Smooth muscle cell (in vitro differentiated cells): ENCODE measurements at regions not wholly inside any gene's neighbourhood (a gene's known extent, or its start where the extent isn't known, plus 50 kb on each side); places are given as distances from the start of the nearest gene placed in this dataset.

Source experiments
- DNase-seq: peaks from one replicate; lab custom pipeline; 2025; ENCODE audit not compliant: unreplicated experiment; lab: John Stamatoyannopoulos, UW
- H2AFZ ChIP-seq: fragments of 200-600 bp; sonication (generic); 2 replicates; pipeline ENCODE4 v1.6.0; 2016; ENCODE audit warnings: antibody characterized with exemption, low read depth, mild to moderate bottlenecking
- H3F3A ChIP-seq: fragments of 200-600 bp; sonication (generic); 2 replicates; pipeline ENCODE4 v1.6.0; 2017; ENCODE audit warnings: antibody characterized with exemption, low read depth
- H3K27ac ChIP-seq: fragments of 200-600 bp; sonication (generic); 2 replicates; pipeline ENCODE4 v1.5.1; 2016; ENCODE audit warnings: low read depth, mild to moderate bottlenecking
- H3K27me3 ChIP-seq: fragments of 200-600 bp; sonication (generic); 2 replicates; pipeline ENCODE4 v1.6.1; 2016; ENCODE audit warnings: low read depth, mild to moderate bottlenecking
- H3K36me3 ChIP-seq: fragments of 200-600 bp; sonication (generic); 2 replicates; pipeline ENCODE4 v1.5.1; 2016; ENCODE audit warnings: low read depth
- H3K4me1 ChIP-seq: fragments of 200-600 bp; sonication (generic); 2 replicates; pipeline ENCODE4 v1.5.1; 2016; ENCODE audit warnings: low read depth
- H3K4me2 ChIP-seq: fragments of 200-600 bp; sonication (generic); 2 replicates; pipeline ENCODE4 v1.6.0; 2016; ENCODE audit warnings: mild to moderate bottlenecking
- H3K4me3 ChIP-seq: fragments of 200-600 bp; sonication (generic); 2 replicates; pipeline ENCODE4 v1.5.1; 2016; ENCODE audit warnings: mild to moderate bottlenecking
- H3K79me2 ChIP-seq: fragments of 200-600 bp; sonication (generic); 2 replicates; pipeline ENCODE4 v1.6.0; 2016; ENCODE audit warnings: low read depth, mild to moderate bottlenecking
- H3K9ac ChIP-seq: fragments of 200-600 bp; sonication (generic); 2 replicates; pipeline ENCODE4 v1.6.0; 2016; ENCODE audit warnings: low read depth
- H3K9me3 ChIP-seq: fragments of 200-600 bp; sonication (generic); replicated peaks from 2 replicates; pipeline ENCODE4 v1.5.1; 2016; ENCODE audit warnings: low read depth
- H4K20me1 ChIP-seq: fragments of 200-600 bp; sonication (generic); 2 replicates; pipeline ENCODE4 v1.6.0; 2016; ENCODE audit warnings: low read depth
- WGBS: methylation state at CpG from one replicate; pipeline ENCODE4 v1.1.7; 2016; ENCODE audit warnings: low lambda C conversion rate; 5-methylcytosine and 5-hydroxymethylcytosine counted together
- TF ChIP-seq, protein P1 (sequence below): fragments of 200-600 bp; sonication (generic); IDR thresholded peaks from 2 replicates; pipeline ENCODE4 v1.5.1; 2017; ENCODE audit warnings: borderline replicate concordance, mild to moderate bottlenecking, antibody characterized with exemption; ENCODE audit not compliant: insufficient read depth, poor library complexity, severe bottlenecking

GRCh38 chr2:155161314-155161713 lies 462.8 kb downstream of the KCNJ3 start:
- Histone ChIP-seq H3K4me1 (no peaks in the 10 kb centered on the region), H3K36me3 (no peaks in the 10 kb centered on the region), H3F3A (no peaks in the 10 kb centered on the region), H2AFZ (no peak overlapping the region), H3K9ac (no peak overlapping the region), H3K79me2 (no peaks in the 10 kb centered on the region), H4K20me1 (no peaks in the 10 kb centered on the region), H3K9me3 (no peaks in the 10 kb centered on the region), H3K27ac (no peak overlapping the region), H3K4me2 (no peak overlapping the region), H3K27me3 (no peaks in the 10 kb centered on the region), H3K4me3 (no peak overlapping the region)
- DNase-seq, result no peak
- TF ChIP-seq, protein P1, sequence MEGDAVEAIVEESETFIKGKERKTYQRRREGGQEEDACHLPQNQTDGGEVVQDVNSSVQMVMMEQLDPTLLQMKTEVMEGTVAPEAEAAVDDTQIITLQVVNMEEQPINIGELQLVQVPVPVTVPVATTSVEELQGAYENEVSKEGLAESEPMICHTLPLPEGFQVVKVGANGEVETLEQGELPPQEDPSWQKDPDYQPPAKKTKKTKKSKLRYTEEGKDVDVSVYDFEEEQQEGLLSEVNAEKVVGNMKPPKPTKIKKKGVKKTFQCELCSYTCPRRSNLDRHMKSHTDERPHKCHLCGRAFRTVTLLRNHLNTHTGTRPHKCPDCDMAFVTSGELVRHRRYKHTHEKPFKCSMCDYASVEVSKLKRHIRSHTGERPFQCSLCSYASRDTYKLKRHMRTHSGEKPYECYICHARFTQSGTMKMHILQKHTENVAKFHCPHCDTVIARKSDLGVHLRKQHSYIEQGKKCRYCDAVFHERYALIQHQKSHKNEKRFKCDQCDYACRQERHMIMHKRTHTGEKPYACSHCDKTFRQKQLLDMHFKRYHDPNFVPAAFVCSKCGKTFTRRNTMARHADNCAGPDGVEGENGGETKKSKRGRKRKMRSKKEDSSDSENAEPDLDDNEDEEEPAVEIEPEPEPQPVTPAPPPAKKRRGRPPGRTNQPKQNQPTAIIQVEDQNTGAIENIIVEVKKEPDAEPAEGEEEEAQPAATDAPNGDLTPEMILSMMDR, result no peak

DNA sequence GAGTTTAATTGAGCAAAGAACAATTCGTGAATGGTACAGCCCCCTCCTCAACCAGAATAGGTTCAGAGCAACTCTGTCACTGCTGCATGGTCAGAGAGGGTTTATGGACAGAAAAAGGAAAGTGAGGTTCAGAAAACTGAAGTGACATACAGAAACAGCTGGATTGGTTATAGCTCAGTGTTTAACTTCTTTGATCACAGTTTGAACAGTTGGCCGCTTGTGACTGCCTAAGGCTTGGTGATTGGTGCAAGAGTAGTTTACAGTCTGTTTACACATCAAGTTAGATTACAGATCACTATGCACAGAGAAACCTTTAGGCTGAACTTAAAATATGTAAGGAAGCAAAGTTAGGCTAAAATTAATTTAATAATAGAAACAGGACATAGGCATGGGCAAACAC lies 459.2 kb downstream of the KCNJ3 start:
- DNase-seq, result no peak
- TF ChIP-seq, protein P1, result no peak
- 80% methylated on average over 2 of the region's 2 CpGs for WGBS

DNA sequence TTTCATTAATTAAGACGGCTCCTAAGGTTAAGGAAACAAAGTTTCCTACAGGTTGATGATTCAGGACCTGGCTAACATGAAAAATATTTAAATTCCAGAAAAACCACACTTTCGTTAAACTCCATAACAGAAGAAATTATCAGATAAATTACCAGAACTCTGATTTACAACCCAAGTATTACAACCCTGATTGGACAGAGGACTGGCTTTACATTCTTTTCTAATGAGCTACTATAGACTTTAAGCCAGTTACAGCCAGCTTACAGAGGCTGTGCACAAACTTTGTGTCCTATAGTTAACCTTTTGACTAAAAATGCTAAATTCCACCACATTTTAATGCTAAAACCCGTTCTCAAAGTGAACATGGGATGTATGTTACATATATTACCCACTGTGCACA lies 458.6 kb downstream of the KCNJ3 start:
- Histone ChIP-seq H3K4me1 (no peaks in the 10 kb centered on the region), H3K4me2 (no peak overlapping the region), H2AFZ (no peak overlapping the region), H3K4me3 (no peak overlapping the region), H3K9me3 (no peaks in the 10 kb centered on the region), H3K27ac (peak overlapping the region; percentile 35), H3K9ac (no peak overlapping the region), H4K20me1 (no peaks in the 10 kb centered on the region), H3K79me2 (no peaks in the 10 kb centered on the region), H3K27me3 (no peaks in the 10 kb centered on the region), H3K36me3 (no peaks in the 10 kb centered on the region), H3F3A (no peaks in the 10 kb centered on the region)
- TF ChIP-seq, protein P1, result no peak
- 50% methylated on average over 3 of the region's 3 CpGs for WGBS
- DNase-seq, result no peak

More for the DNA sequence above, 459.2 kb downstream of the KCNJ3 start:
- Histone ChIP-seq H3K27me3 (no peaks in the 10 kb centered on the region), H3K79me2 (no peaks in the 10 kb centered on the region), H3K4me1 (no peaks in the 10 kb centered on the region), H3K27ac (peak overlapping the region; percentile 35), H2AFZ (no peak overlapping the region), H3K9ac (no peak overlapping the region), H3K4me3 (no peak overlapping the region), H4K20me1 (no peaks in the 10 kb centered on the region), H3K36me3 (no peaks in the 10 kb centered on the region), H3F3A (no peaks in the 10 kb centered on the region), H3K9me3 (no peaks in the 10 kb centered on the region), H3K4me2 (no peak overlapping the region)

GRCh38 chr2:155151945-155152344 lies 453.4 kb downstream of the KCNJ3 start:
- Histone ChIP-seq H2AFZ (no peak overlapping the region), H3K9ac (no peak overlapping the region), H3K36me3 (no peaks in the 10 kb centered on the region), H3F3A (no peaks in the 10 kb centered on the region), H3K4me2 (no peak overlapping the region), H4K20me1 (no peaks in the 10 kb centered on the region), H3K4me1 (no peaks in the 10 kb centered on the region), H3K4me3 (no peak overlapping the region), H3K27me3 (no peaks in the 10 kb centered on the region), H3K79me2 (no peaks in the 10 kb centered on the region), H3K9me3 (no peaks in the 10 kb centered on the region), H3K27ac (no peak overlapping the region)
- DNase-seq, result no peak
- whole genome bisulfite sequencing, result 90% methylated on average over 2 of the region's 2 CpGs
- TF ChIP-seq, protein P1, result no peak
